Spinal cord (tissue), 9 donors: ENCODE measurements at regions not wholly inside any gene's neighbourhood (a gene's known extent, or its start where the extent isn't known, plus 50 kb on each side); places are given as distances from the start of the nearest gene placed in this dataset.
"Not testable (repeated sequence)": the region's sequence is repeated elsewhere in the genome, so short reads cannot be mapped to it uniquely, and the experiment has no call there.

Experiments used
- DNase-seq, 6 donors: peaks; one replicate each; pipeline versions ENCODE4 v3.0.0 to v3.0.0-alpha.2; 2013 to 2015; ENCODE audit warnings: low spot score in 6 of 6, low read depth in 4 of 6
- H3K27ac ChIP-seq: one replicate; pipeline ENCODE4 v1.5.1; 2013; ENCODE audit warnings: low read depth, low read length, control low read depth
- H3K27me3 ChIP-seq: one replicate; pipeline ENCODE4 v1.6.1; 2013; ENCODE audit warnings: low read length; ENCODE audit not compliant: control insufficient read depth, insufficient read depth
- H3K36me3 ChIP-seq: one replicate; pipeline ENCODE4 v1.6.1; 2013; ENCODE audit warnings: low read length; ENCODE audit not compliant: control insufficient read depth, insufficient read depth
- H3K4me1 ChIP-seq: one replicate; pipeline ENCODE4 v1.6.1; 2013; ENCODE audit warnings: low read length; ENCODE audit not compliant: control insufficient read depth, insufficient read depth
- H3K4me3 ChIP-seq: one replicate; pipeline ENCODE4 v1.5.1; 2013; ENCODE audit warnings: low read depth, low read length, control low read depth
- H3K9me3 ChIP-seq: one replicate; pipeline ENCODE4 v1.6.1; 2013; ENCODE audit warnings: low read length; ENCODE audit not compliant: control insufficient read depth, insufficient read depth
- WGBS: methylation state at CpG from one replicate; pipeline ENCODE4 v1.1.5; 2013; ENCODE audit warnings: missing lambda C conversion rate; ENCODE audit not compliant: insufficient coverage; 5-methylcytosine and 5-hydroxymethylcytosine counted together
- donor health status: healthy.

GRCh38 chr4:3898928-3899327 lies 132.7 kb downstream of the ADRA2C start:
- not testable (repeated sequence) for H3K9me3 ChIP-seq, DNase-seq, H3K36me3 ChIP-seq, H3K4me1 ChIP-seq, H3K4me3 ChIP-seq, H3K27me3 ChIP-seq, H3K27ac ChIP-seq
- no CpG with 5 or more reads among the region's 10 CpGs for WGBS

- WGBS = 85% methylated on average over 4 of the region's 15 CpGs
- not testable (repeated sequence) for H3K27ac ChIP-seq, H3K27me3 ChIP-seq, H3K9me3 ChIP-seq, H3K4me3 ChIP-seq, H3K36me3 ChIP-seq, DNase-seq, H3K4me1 ChIP-seq
These were observed 138.2 kb downstream of the ADRA2C start for GRCh38 chr4:3904264-3904955.

GRCh38 chr4:3909616-3910015 lies 143.4 kb downstream of the ADRA2C start:
- H3K27me3 ChIP-seq, H3K36me3 ChIP-seq, H3K9me3 ChIP-seq, DNase-seq, H3K27ac ChIP-seq, H3K4me3 ChIP-seq, H3K4me1 ChIP-seq: not testable (repeated sequence)
- WGBS = 95% methylated on average over 3 of the region's 3 CpGs

- not testable (repeated sequence) for H3K4me3 ChIP-seq, H3K9me3 ChIP-seq, H3K27me3 ChIP-seq, DNase-seq, H3K36me3 ChIP-seq, H3K4me1 ChIP-seq, H3K27ac ChIP-seq
- WGBS = 87% methylated on average over 9 of the region's 14 CpGs
These were observed 144.2 kb downstream of the ADRA2C start for GRCh38 chr4:3910161-3910950.

GRCh38 chr4:3911252-3911856 lies 145.2 kb downstream of the ADRA2C start:
- Histone ChIP-seq H3K27me3 (no peaks in the 10 kb centered on the region), H3K27ac (no peak overlapping the region), H3K4me3 (no peak overlapping the region), H3K4me1 (no peaks in the 10 kb centered on the region), H3K36me3 (no peaks in the 10 kb centered on the region), H3K9me3 (no peaks in the 10 kb centered on the region)
- DNase-seq = no peak
- 88% methylated on average over 19 of the region's 19 CpGs for WGBS

- not testable (repeated sequence) for H3K9me3 ChIP-seq, H3K36me3 ChIP-seq, H3K27ac ChIP-seq, DNase-seq, H3K4me3 ChIP-seq, H3K27me3 ChIP-seq, H3K4me1 ChIP-seq
- 75% methylated on average over 3 of the region's 4 CpGs for WGBS
These were observed 148.3 kb downstream of the ADRA2C start for GRCh38 chr4:3914511-3914910.

GRCh38 chr4:3919509-3919908 lies 153.3 kb downstream of the ADRA2C start:
- H3K27ac ChIP-seq, H3K4me1 ChIP-seq, H3K4me3 ChIP-seq, H3K9me3 ChIP-seq, H3K27me3 ChIP-seq, H3K36me3 ChIP-seq: not testable (repeated sequence)
- WGBS = 38% methylated on average over 6 of the region's 9 CpGs
- DNase-seq = peak in 2 of 6 donors; percentile 6 to 24

- WGBS = 67% methylated on average over 1 of the region's 3 CpGs
- not testable (repeated sequence) for H3K27ac ChIP-seq, H3K9me3 ChIP-seq, DNase-seq, H3K4me3 ChIP-seq, H3K4me1 ChIP-seq, H3K27me3 ChIP-seq, H3K36me3 ChIP-seq
These were observed 155.7 kb downstream of the ADRA2C start for GRCh38 chr4:3921902-3922301.

GRCh38 chr4:3925841-3926240 lies 159.7 kb downstream of the ADRA2C start:
- not testable (repeated sequence) for H3K4me1 ChIP-seq, H3K9me3 ChIP-seq, H3K36me3 ChIP-seq, H3K4me3 ChIP-seq, H3K27me3 ChIP-seq, H3K27ac ChIP-seq, DNase-seq
- no CpG with 5 or more reads among the region's 4 CpGs for WGBS

- not testable (repeated sequence) for H3K9me3 ChIP-seq, H3K27ac ChIP-seq, DNase-seq, H3K27me3 ChIP-seq, H3K4me1 ChIP-seq, H3K36me3 ChIP-seq, H3K4me3 ChIP-seq
- 48% methylated on average over 8 of the region's 10 CpGs for WGBS
These were observed 160.1 kb downstream of the ADRA2C start for GRCh38 chr4:3926271-3926670.
